BE2C (cell line): ENCODE measurements at regions not wholly inside any gene's neighbourhood (a gene's known extent, or its start where the extent isn't known, plus 50 kb on each side); places are given as distances from the start of the nearest gene placed in this dataset.

Experiments used
- DNase-seq: peaks from one replicate; pipeline ENCODE4 v3.0.0-alpha.2; 2020
- H3K27me3 ChIP-seq: fragments of 250-450 bp; sonication (Bioruptor Pico); 2 replicates; pipeline ENCODE4 v1.5.1; 2020; ENCODE audit warnings: mild to moderate bottlenecking
- H3K36me3 ChIP-seq: fragments of 250-450 bp; sonication (Bioruptor Pico); 2 replicates; pipeline ENCODE4 v1.5.1; 2020; ENCODE audit warnings: mild to moderate bottlenecking
- H3K4me1 ChIP-seq: fragments of 250-450 bp; sonication (Bioruptor Pico); 2 replicates; pipeline ENCODE4 v1.5.1; 2020
- H3K4me3 ChIP-seq: 2 replicates; pipeline ENCODE4 v1.5.1; 2011; ENCODE audit warnings: low read depth, low read length
- H3K9me3 ChIP-seq: fragments of 250-450 bp; sonication (Bioruptor Pico); 2 replicates; pipeline ENCODE4 v1.5.1; 2020
- TF ChIP-seq, protein P1 (sequence below): IDR thresholded peaks from 2 replicates; pipeline ENCODE4 v1.5.1; 2012; ENCODE audit warnings: mild to moderate bottlenecking, low read depth, low read length

DNA sequence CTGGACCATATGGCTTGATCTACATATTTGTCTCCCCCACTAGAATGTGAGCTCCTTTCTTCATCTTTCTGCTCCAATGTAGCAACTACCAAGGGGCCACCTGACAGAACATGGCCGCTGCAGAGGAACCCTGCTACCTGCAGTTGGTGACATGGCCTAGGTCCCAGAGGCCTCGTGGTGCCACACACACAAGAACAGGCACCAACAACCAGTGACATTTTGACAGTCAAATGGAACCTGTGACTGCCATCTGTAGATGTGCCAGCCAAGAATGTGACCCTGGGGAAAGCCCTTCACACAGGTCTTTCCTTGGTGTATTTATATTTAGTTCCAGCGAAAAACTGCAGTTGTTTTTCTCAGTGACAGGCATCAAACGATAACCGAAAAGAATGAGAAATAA lies 67.9 kb upstream of the ANKRD1 start:
- Histone ChIP-seq H3K4me3 (no peak overlapping the region), H3K4me1 (no peaks in the 10 kb centered on the region), H3K36me3 (no peaks in the 10 kb centered on the region), H3K27me3 (no peaks in the 10 kb centered on the region), H3K9me3 (no peaks in the 10 kb centered on the region)
- no peak for DNase-seq
- TF ChIP-seq, protein P1, sequence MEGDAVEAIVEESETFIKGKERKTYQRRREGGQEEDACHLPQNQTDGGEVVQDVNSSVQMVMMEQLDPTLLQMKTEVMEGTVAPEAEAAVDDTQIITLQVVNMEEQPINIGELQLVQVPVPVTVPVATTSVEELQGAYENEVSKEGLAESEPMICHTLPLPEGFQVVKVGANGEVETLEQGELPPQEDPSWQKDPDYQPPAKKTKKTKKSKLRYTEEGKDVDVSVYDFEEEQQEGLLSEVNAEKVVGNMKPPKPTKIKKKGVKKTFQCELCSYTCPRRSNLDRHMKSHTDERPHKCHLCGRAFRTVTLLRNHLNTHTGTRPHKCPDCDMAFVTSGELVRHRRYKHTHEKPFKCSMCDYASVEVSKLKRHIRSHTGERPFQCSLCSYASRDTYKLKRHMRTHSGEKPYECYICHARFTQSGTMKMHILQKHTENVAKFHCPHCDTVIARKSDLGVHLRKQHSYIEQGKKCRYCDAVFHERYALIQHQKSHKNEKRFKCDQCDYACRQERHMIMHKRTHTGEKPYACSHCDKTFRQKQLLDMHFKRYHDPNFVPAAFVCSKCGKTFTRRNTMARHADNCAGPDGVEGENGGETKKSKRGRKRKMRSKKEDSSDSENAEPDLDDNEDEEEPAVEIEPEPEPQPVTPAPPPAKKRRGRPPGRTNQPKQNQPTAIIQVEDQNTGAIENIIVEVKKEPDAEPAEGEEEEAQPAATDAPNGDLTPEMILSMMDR, result no peak

DNA sequence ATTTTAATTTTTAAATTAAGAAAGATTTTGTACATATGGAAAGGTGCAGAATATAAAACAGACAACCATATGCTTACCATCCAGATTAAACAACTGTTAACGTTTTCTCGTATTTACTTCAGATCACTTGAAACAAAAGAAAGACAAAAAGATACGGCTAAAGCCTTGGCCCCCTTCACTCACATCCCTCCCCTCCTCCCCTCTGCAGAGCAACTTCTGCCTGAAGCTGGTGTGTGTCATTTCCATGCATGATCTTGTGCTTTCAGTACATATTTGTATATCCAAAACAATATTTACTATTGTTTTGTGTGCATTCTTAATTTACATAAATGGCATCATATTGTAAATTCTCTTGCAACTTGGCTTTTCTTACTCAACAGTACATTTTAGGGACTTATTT lies 68.5 kb upstream of the ANKRD1 start:
- no peaks in the 10 kb centered on the region for H3K27me3 ChIP-seq
- no peaks in the 10 kb centered on the region for H3K4me1 ChIP-seq
- no peaks in the 10 kb centered on the region for H3K36me3 ChIP-seq
- DNase-seq, result no peak
- no peak overlapping the region for H3K4me3 ChIP-seq
- TF ChIP-seq, protein P1, result no peak
- no peaks in the 10 kb centered on the region; the same call in 1 of the 2 replicates for H3K9me3 ChIP-seq

DNA sequence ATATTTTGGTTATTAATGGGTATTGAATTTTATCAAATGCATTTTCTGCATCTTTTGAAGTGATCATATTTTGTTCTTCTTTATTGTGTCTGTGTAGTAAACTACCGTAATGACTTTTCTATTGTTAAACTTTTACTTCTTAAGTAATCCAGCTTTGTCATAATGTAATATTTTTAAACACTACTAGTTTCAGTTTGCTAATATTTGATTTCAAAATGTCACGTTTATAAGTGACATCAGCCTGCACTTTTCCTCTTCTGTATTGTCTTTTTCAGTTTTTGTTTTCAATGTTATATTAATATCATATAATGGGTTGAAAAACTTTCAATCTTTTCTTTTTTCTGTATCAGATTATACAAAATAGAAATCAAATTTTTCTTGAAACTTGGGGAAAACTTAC lies 71.6 kb upstream of the ANKRD1 start:
- Histone ChIP-seq H3K9me3 (no peaks in the 10 kb centered on the region; the same call in 1 of the 2 replicates), H3K27me3 (no peaks in the 10 kb centered on the region), H3K36me3 (no peaks in the 10 kb centered on the region), H3K4me3 (no peak overlapping the region), H3K4me1 (peaks cover 2% of the 10 kb centered on the region)
- TF ChIP-seq, protein P1, result no peak
- DNase-seq, result no peak

DNA sequence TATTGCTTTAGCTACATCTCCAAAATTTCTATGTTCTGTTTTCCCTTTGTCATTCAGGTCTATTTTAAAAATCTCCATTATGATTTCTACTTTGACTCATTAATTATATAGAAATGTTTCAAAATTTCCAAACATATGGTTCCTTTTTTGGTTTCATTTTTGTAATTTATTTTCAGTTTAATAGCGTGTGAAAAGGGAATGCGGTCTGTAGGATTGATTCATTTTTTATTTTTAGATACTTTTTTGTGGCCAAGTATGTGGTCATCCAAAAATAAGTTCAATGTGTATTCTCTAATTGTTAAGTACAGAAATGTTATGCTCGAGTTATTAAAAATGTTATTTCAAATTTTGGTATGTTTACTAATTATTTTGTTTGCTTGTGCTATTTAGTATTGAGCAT lies 72.5 kb upstream of the ANKRD1 start:
- Histone ChIP-seq H3K9me3 (no peaks in the 10 kb centered on the region; the same call in 1 of the 2 replicates), H3K36me3 (no peaks in the 10 kb centered on the region), H3K27me3 (no peaks in the 10 kb centered on the region), H3K4me3 (no peak overlapping the region), H3K4me1 (peaks cover 10% of the 10 kb centered on the region)
- DNase-seq, result no peak
- TF ChIP-seq, protein P1, result no peak

GRCh38 chr10:90997670-90998069 lies 76.8 kb upstream of the ANKRD1 start:
- Histone ChIP-seq H3K4me3 (no peak overlapping the region), H3K27me3 (no peaks in the 10 kb centered on the region), H3K36me3 (no peaks in the 10 kb centered on the region), H3K4me1 (peaks cover 29% of the 10 kb centered on the region), H3K9me3 (no peaks in the 10 kb centered on the region; the same call in 1 of the 2 replicates)
- TF ChIP-seq, protein P1, result no peak
- peak; percentile 37 for DNase-seq

GRCh38 chr10:90998733-90999511 lies 78.0 kb upstream of the ANKRD1 start:
- Histone ChIP-seq H3K36me3 (no peaks in the 10 kb centered on the region), H3K4me3 (no peak overlapping the region), H3K9me3 (no peaks in the 10 kb centered on the region; the same call in 1 of the 2 replicates), H3K4me1 (peaks cover 33% of the 10 kb centered on the region), H3K27me3 (no peaks in the 10 kb centered on the region)
- TF ChIP-seq, protein P1, result no peak
- no peak for DNase-seq
